GM10266 (cell line): ENCODE measurements at regions not wholly inside any gene's neighbourhood (a gene's known extent, or its start where the extent isn't known, plus 50 kb on each side); places are given as distances from the start of the nearest gene placed in this dataset.

ENCODE experiments used
- DNase-seq: peaks from one replicate; pipeline ENCODE4 v3.0.0; 2012; ENCODE audit errors: extremely low spot score
- CTCF ChIP-seq: IDR thresholded peaks from 2 replicates; pipeline ENCODE4 v1.5.1; 2012; ENCODE audit warnings: mild to moderate bottlenecking, low read depth; ENCODE audit not compliant: control insufficient read depth, insufficient read depth; ENCODE audit errors: missing control alignments

GRCh38 chr6:71114986-71115385 lies 158.1 kb upstream of the B3GAT2 start:
- no peak for DNase-seq
- no peak for TF ChIP-seq CTCF

GRCh38 chr6:71119560-71119959 lies 162.7 kb upstream of the B3GAT2 start:
- DNase-seq: no peak
- no peak for TF ChIP-seq CTCF

DNA sequence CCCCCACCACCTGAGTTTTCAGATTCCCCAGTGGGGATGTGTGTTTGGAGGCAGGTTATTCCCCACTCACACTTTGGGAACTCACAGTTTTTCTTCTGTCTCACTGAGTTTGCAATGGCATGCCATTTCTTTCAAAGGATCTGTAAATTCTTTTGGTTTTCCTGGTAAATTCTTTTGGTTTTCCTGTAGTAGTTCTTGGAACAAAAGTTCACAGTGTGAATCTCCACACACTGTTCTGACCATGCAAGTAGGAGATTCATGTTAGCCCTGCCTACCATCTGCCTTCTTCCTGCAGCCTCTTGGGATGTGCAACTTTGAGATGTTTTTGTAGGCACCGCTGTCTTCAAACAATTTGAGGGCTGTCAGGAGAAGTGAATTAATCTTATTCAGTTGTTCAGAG lies 165.6 kb upstream of the OGFRL1 start:
- no peak for TF ChIP-seq CTCF
- DNase-seq: no peak

GRCh38 chr6:71124340-71124739 lies 164.3 kb upstream of the OGFRL1 start:
- no peak for TF ChIP-seq CTCF
- no peak for DNase-seq

GRCh38 chr6:71125216-71125615 lies 163.4 kb upstream of the OGFRL1 start:
- DNase-seq: no peak
- no peak for TF ChIP-seq CTCF

DNA sequence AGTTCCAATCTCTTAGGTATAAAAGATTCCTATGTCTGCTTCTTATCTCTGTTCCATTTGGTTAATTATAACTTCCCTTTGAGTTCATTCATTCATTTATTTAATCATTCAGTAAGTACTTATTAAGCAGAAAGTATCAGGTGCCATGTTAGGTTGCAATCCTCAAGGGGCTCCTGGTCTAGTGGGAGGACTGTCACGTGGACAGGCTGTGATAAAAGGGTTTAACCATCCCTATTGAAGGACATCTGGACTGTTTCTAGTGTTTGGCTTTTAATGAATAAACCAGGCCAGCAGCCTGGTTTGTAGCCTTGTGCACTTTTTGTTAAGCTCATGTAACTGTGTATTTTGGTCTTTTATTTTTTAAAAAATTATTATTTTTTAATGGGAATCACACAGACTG lies 162.1 kb upstream of the OGFRL1 start:
- TF ChIP-seq CTCF: no peak

DNA sequence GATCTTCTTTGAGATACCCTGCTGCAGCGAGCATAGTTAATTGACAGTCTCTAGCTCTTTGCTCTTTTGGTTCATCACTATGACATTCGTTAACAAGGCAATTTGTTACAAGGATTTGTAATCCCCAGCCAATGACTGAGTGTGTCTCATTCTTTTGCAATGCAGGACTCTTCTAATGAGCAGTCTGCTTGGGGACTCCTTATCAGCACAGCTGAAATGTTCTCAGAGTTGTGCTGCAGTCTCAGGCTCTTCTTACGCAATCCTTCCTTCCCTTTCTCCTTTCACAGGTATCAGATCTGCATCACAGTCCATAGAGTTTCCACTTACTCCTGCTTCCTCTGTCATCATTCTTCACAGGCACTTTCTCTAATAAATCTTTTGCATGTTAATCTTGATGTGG lies 161.2 kb upstream of the OGFRL1 start:
- no peak for TF ChIP-seq CTCF
- DNase-seq: no peak

More for the DNA sequence above, 162.1 kb upstream of the OGFRL1 start:
- DNase-seq: no peak
